ENCODE measurements at regions not wholly inside any gene's neighbourhood (a gene's known extent, or its start where the extent isn't known, plus 50 kb on each side); places are given as distances from the start of the nearest gene placed in this dataset.

DNA sequence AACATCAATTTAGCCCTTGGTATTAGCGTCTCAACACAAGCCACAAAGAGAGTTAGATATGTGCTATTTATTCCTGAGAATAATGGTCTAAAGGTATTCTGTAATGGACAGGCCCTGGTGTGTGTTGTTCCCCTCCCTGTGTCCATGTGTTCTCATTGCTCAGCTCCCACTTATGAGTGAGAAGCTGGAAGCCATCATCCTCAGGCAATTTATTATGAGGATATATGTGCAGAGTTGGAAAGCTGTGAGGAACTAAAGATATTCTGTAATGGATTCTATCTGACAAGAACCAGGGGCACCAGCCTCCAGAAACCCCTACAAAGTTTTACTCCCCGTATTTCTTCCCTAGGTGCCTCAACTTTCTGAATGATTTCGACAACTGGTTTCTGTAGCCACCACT is 210.8 kb downstream of the GRIN2B start:
- Histone ChIP-seq H3K27ac (ENCODE audit: low read depth, low read length, poor library complexity, severe bottlenecking) (no peak overlapping the region), H3K4me3 (ENCODE audit: low read depth, low read length, poor library complexity, severe bottlenecking) (no peak overlapping the region), H2AFZ (ENCODE audit: low read length) (no peak overlapping the region), H3K79me2 (ENCODE audit: insufficient read depth, low read depth, low read length) (no peaks in the 10 kb centered on the region), H4K20me1 (ENCODE audit: insufficient read depth, low read length) (no peaks in the 10 kb centered on the region), H3K9me2 (ENCODE audit: insufficient read depth, low read length) (no peaks in the 10 kb centered on the region), H3K9me3 (ENCODE audit: low read length) (no peaks in the 10 kb centered on the region), H3K4me1 (ENCODE audit: insufficient read depth, low read length, poor library complexity, severe bottlenecking) (no peaks in the 10 kb centered on the region), H3K36me3 (ENCODE audit: insufficient read depth, low read length) (no peaks in the 10 kb centered on the region), H3K4me2 (ENCODE audit: low read length) (no peak overlapping the region)
- DNase-seq (ENCODE audit: low spot score): no peak
- CTCF ChIA-PET (ENCODE audit: unreplicated experiment): no interaction called here
- POLR2A ChIA-PET: interaction anchor here (1.3 kb wide), 1 partner anchor 10 kb away, joined by 3 read pairs; no protein-coding TSS in a partner anchor
- no TSS peak for BruUV-seq (replicated peaks)
- intact Hi-C loops (cut with micrococcal nuclease; ENCODE audit: unreplicated experiment): no loop called here
- TF ChIP-seq CTCF (conservative IDR thresholded peaks at IDR 0.05; ENCODE audit: low read length): no peak
- TF ChIP-seq EZH2phosphoT487 (IDR thresholded peaks at IDR 0.05; ENCODE audit: borderline replicate concordance, low read depth, low read length): no peak

GRCh38 chr12:13769966-13770365 is 211.4 kb downstream of the GRIN2B start:
- DNase-seq (ENCODE audit: low spot score): no peak
- TF ChIP-seq CTCF (conservative IDR thresholded peaks at IDR 0.05; ENCODE audit: low read length): no peak
- no peak for TF ChIP-seq EZH2phosphoT487 (IDR thresholded peaks at IDR 0.05; ENCODE audit: borderline replicate concordance, low read depth, low read length)
- Histone ChIP-seq H3K36me3 (ENCODE audit: insufficient read depth, low read length) (no peaks in the 10 kb centered on the region), H3K4me3 (ENCODE audit: low read depth, low read length, poor library complexity, severe bottlenecking) (no peak overlapping the region), H3K4me1 (ENCODE audit: insufficient read depth, low read length, poor library complexity, severe bottlenecking) (no peaks in the 10 kb centered on the region), H3K9me2 (ENCODE audit: insufficient read depth, low read length) (no peaks in the 10 kb centered on the region), H3K79me2 (ENCODE audit: insufficient read depth, low read depth, low read length) (no peaks in the 10 kb centered on the region), H3K4me2 (ENCODE audit: low read length) (no peak overlapping the region), H3K9me3 (ENCODE audit: low read length) (no peaks in the 10 kb centered on the region), H2AFZ (ENCODE audit: low read length) (no peak overlapping the region), H4K20me1 (ENCODE audit: insufficient read depth, low read length) (no peaks in the 10 kb centered on the region), H3K27ac (ENCODE audit: low read depth, low read length, poor library complexity, severe bottlenecking) (no peak overlapping the region)
- no TSS peak for BruUV-seq (replicated peaks)
- ChIA-PET CTCF (ENCODE audit: unreplicated experiment) (no interaction called here), POLR2A (interaction anchor here (0.6 to 1.3 kb wide), 4 partner anchors 10 to 626 kb away, joined by 3 read pairs; no protein-coding TSS in a partner anchor)
- intact Hi-C loops (cut with micrococcal nuclease; ENCODE audit: unreplicated experiment): no loop called here

DNA sequence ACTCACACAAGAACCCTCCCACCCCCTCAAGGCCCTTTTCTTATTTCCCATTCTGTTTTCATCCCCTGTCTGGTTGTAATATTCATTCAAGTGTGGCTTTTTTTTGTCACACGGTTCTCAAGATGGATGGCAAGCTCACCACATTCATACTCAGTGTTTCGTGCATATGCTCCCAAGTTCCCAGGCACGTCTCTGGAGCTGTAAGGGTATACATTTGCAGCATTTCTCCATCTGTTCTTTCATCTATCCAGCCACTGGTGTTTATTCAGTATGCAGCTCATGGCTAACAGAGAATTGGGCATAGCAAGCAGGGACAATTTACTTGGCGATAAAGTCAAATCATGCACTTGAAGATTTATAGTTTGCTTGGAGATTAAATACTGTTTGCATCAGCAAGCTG is 212.1 kb downstream of the GRIN2B start:
- intact Hi-C loops (cut with micrococcal nuclease; ENCODE audit: unreplicated experiment): no loop called here
- Histone ChIP-seq H3K36me3 (ENCODE audit: insufficient read depth, low read length) (no peaks in the 10 kb centered on the region), H3K4me3 (ENCODE audit: low read depth, low read length, poor library complexity, severe bottlenecking) (no peak overlapping the region), H2AFZ (ENCODE audit: low read length) (no peak overlapping the region), H3K27ac (ENCODE audit: low read depth, low read length, poor library complexity, severe bottlenecking) (no peak overlapping the region), H4K20me1 (ENCODE audit: insufficient read depth, low read length) (no peaks in the 10 kb centered on the region), H3K4me1 (ENCODE audit: insufficient read depth, low read length, poor library complexity, severe bottlenecking) (no peaks in the 10 kb centered on the region), H3K79me2 (ENCODE audit: insufficient read depth, low read depth, low read length) (no peaks in the 10 kb centered on the region), H3K4me2 (ENCODE audit: low read length) (no peak overlapping the region), H3K9me3 (ENCODE audit: low read length) (no peaks in the 10 kb centered on the region), H3K9me2 (ENCODE audit: insufficient read depth, low read length) (no peaks in the 10 kb centered on the region)
- DNase-seq (ENCODE audit: low spot score): no peak
- no TSS peak for BruUV-seq (replicated peaks)
- ChIA-PET POLR2A (interaction anchor here (0.7 to 1.3 kb wide), 3 partner anchors 11 to 625 kb away, joined by 3 read pairs; no protein-coding TSS in a partner anchor), CTCF (ENCODE audit: unreplicated experiment) (no interaction called here)
- TF ChIP-seq EZH2phosphoT487 (IDR thresholded peaks at IDR 0.05; ENCODE audit: borderline replicate concordance, low read depth, low read length) (no peak), CTCF (conservative IDR thresholded peaks at IDR 0.05; ENCODE audit: low read length) (no peak)
